K562 (cell line): ENCODE measurements at regions not wholly inside any gene's neighbourhood (a gene's known extent, or its start where the extent isn't known, plus 50 kb on each side); places are given as distances from the start of the nearest gene placed in this dataset.

Source experiments
- ATAC-seq: fragments of 200-7000 bp; cut with Tn5 transposase; 3 replicates; pipeline ENCODE4 v1.9.1; 2020; ENCODE audit warnings: moderate library complexity
- BruUV-seq: library from RNA; stranded (reverse); fragments of 400-500 nt; replicated peaks from 2 replicates; lab custom pipeline; 2021; lab: Mats Ljungman, UMichigan
- CTCF ChIA-PET: fragments of 300-600 bp; formaldehyde crosslinking; extraction: SDS; loops from one replicate; lab custom pipeline; 2021; ENCODE audit warnings: low intra/inter-chr PET ratio; lab: Yijun Ruan, JAX
- POLR2A ChIA-PET: fragments of 300-600, 350-650 bp; sonication (Branson Sonifier 250); formaldehyde crosslinking; extraction: SDS; loops from one replicate; lab custom pipeline; 2021; ENCODE audit warnings: antibody characterized with exemption, inconsistent platforms; lab: Yijun Ruan, JAX
- DNase-seq, 4 experiments: peaks; one replicate each; pipeline versions ENCODE4 v3.0.0 to v3.0.0-alpha.2; 2011 to 2018; ENCODE audit warnings: low spot score in 3 of 4, mixed read lengths in 3 of 4; ENCODE audit errors: extremely low read depth in 1 of 4
- FAIRE-seq: peaks from 2 replicates; lab custom pipeline; 2011; peaks lifted over from hg19 to GRCh38; lab: Jason Lieb, UNC
- H2AFZ ChIP-seq: 2 replicates; pipeline ENCODE4 v1.6.0; 2011; ENCODE audit warnings: low read depth, low read length, control low read depth, inconsistent platforms
- H3K27ac ChIP-seq: fragments of 200-600 bp; 3 replicates; pipeline ENCODE4 v1.8.0; 2011; ENCODE audit warnings: low read depth, mild to moderate bottlenecking, control low read depth, inconsistent platforms, low read length, moderate library complexity, mixed read lengths; ENCODE audit errors: extremely low read depth
- H3K27me3 ChIP-seq, 2 experiments: fragments of 300-600 bp in 1 of 2; 2 replicates in 1 of 2; 3 replicates in 1 of 2; pipeline versions ENCODE4 v1.6.0 to v1.8.0; 2011; ENCODE audit warnings: inconsistent platforms in 2 of 2, low read length in 2 of 2, mild to moderate bottlenecking in 1 of 2, mixed read lengths in 1 of 2, moderate library complexity in 1 of 2; ENCODE audit not compliant: control insufficient read depth in 2 of 2, insufficient read depth in 2 of 2
- H3K36me3 ChIP-seq: fragments of 300-600 bp; 3 replicates; pipeline ENCODE4 v1.8.0; 2011; ENCODE audit warnings: mild to moderate bottlenecking, low read length, inconsistent platforms; ENCODE audit not compliant: control insufficient read depth, insufficient read depth
- H3K4me1 ChIP-seq, 2 experiments: fragments of 200-600 bp in 1 of 2; replicated peaks in 1 of 2; 2 replicates in 1 of 2; 3 replicates in 1 of 2; pipeline versions ENCODE4 v1.5.1 to v1.8.0; 2011; ENCODE audit warnings: inconsistent platforms in 2 of 2, low read length in 2 of 2, mild to moderate bottlenecking in 1 of 2, mixed read lengths in 1 of 2, moderate library complexity in 1 of 2; ENCODE audit not compliant: control insufficient read depth in 2 of 2, insufficient read depth in 2 of 2
- H3K4me2 ChIP-seq: 2 replicates; pipeline ENCODE4 v1.6.1; 2011; ENCODE audit warnings: low read length, control low read depth, inconsistent platforms, mixed read lengths; ENCODE audit not compliant: insufficient read depth
- H3K4me3 ChIP-seq: fragments of 200-600 bp; sonication (generic), shearing (Covaris generic); 2 replicates; pipeline ENCODE4 v1.5.1; 2016; ENCODE audit warnings: control low read depth, inconsistent platforms
- H3K79me2 ChIP-seq: fragments of 200-600 bp; 3 replicates; pipeline ENCODE4 v1.8.0; 2011; ENCODE audit warnings: low read length, inconsistent platforms; ENCODE audit not compliant: control insufficient read depth, insufficient read depth
- H3K9ac ChIP-seq, 2 experiments: 2 replicates each; pipeline versions ENCODE4 v1.6.0 to v1.6.1; 2011; ENCODE audit warnings: low read depth in 2 of 2, low read length in 2 of 2, control low read depth in 1 of 2, inconsistent platforms in 1 of 2, mild to moderate bottlenecking in 1 of 2, mixed read lengths in 1 of 2; ENCODE audit not compliant: insufficient read depth in 1 of 2
- H3K9me1 ChIP-seq: one replicate; pipeline ENCODE4 v1.6.0; 2011; ENCODE audit warnings: inconsistent platforms, mild to moderate bottlenecking, low read length, moderate library complexity; ENCODE audit not compliant: control insufficient read depth, insufficient read depth
- H3K9me3 ChIP-seq: replicated peaks from 2 replicates; pipeline ENCODE4 v1.5.1; 2011; ENCODE audit warnings: low read depth, low read length, inconsistent platforms; ENCODE audit not compliant: control insufficient read depth, insufficient read depth
- H4K20me1 ChIP-seq: replicated peaks from 2 replicates; pipeline ENCODE4 v1.6.1; 2011; ENCODE audit warnings: low read length, inconsistent platforms, mixed read lengths; ENCODE audit not compliant: control insufficient read depth, insufficient read depth
- ARNT ChIP-seq, 2 experiments: fragments of 450-650 bp; IDR thresholded peaks; 2 replicates each; pipeline ENCODE4 v1.6.1; 2016; ENCODE audit warnings: mild to moderate bottlenecking in 1 of 2
- BCOR ChIP-seq: fragments of 450-650 bp; IDR thresholded peaks from 2 replicates; pipeline ENCODE4 v1.6.1; 2016
- CCNT2 ChIP-seq: IDR thresholded peaks from 2 replicates; pipeline ENCODE4 v1.6.1; 2011; ENCODE audit warnings: borderline replicate concordance, low read depth, mild to moderate bottlenecking, moderate library complexity, mixed read lengths, low read length; ENCODE audit not compliant: insufficient read length; ENCODE audit errors: extremely low read depth
- DPF2 ChIP-seq: fragments of 450-650 bp; IDR thresholded peaks from 2 replicates; pipeline ENCODE4 v1.6.1; 2016
- FOXM1 ChIP-seq, 2 experiments: fragments of 450-650 bp in 1 of 2; sonication (generic) in 1 of 2; formaldehyde crosslinking in 1 of 2; IDR thresholded peaks; 2 replicates each; pipeline versions ENCODE4 v1.6.1 to v1.9.0; 2017 to 2022; ENCODE audit warnings: low read depth in 2 of 2, mild to moderate bottlenecking in 2 of 2, missing genetic modification reagents in 1 of 2, moderate library complexity in 1 of 2
- KHSRP ChIP-seq: fragments of 450-650 bp; IDR thresholded peaks from 2 replicates; pipeline ENCODE4 v1.6.1; 2017
- KLF16 ChIP-seq: IDR thresholded peaks from 2 replicates; pipeline ENCODE4 v1.6.1; 2016; ENCODE audit warnings: antibody characterized with exemption
- POLR3A ChIP-seq: IDR thresholded peaks from 2 replicates; pipeline ENCODE4 v1.6.1; 2011; ENCODE audit warnings: borderline replicate concordance, mild to moderate bottlenecking, moderate library complexity; ENCODE audit not compliant: insufficient read length, insufficient read depth; ENCODE audit errors: extremely low read depth
- RBM17 ChIP-seq: fragments of 200-400 bp; formaldehyde crosslinking; IDR thresholded peaks from 2 replicates; pipeline ENCODE4 v1.6.1; 2017; ENCODE audit warnings: low read depth, mild to moderate bottlenecking, low read length, borderline replicate concordance
- SIX5 ChIP-seq, 2 experiments: IDR thresholded peaks; 2 replicates each; pipeline ENCODE4 v1.6.1; 2011; ENCODE audit warnings: low read length in 2 of 2, borderline replicate concordance in 1 of 2, low read depth in 1 of 2, mild to moderate bottlenecking in 1 of 2, moderate library complexity in 1 of 2; ENCODE audit not compliant: insufficient read depth in 1 of 2
- TCFL5 ChIP-seq: fragments of 250-450 bp; sonication (Bioruptor Pico); conservative IDR thresholded peaks from 2 replicates; pipeline ENCODE4 v1.6.1; 2021; ENCODE audit warnings: mild to moderate bottlenecking, moderate library complexity, matching md5 sums
- XRCC3 ChIP-seq: fragments of 450-650 bp; IDR thresholded peaks from 2 replicates; pipeline ENCODE4 v1.6.1; 2017; ENCODE audit warnings: mild to moderate bottlenecking, moderate library complexity
- ZC3H4 ChIP-seq: sonication (generic); formaldehyde crosslinking; IDR thresholded peaks from 2 replicates; pipeline ENCODE4 v1.9.0; 2021; ENCODE audit warnings: missing genetic modification reagents, borderline replicate concordance
- ZNF3 ChIP-seq: fragments of 250-450 bp; sonication (Bioruptor Pico); IDR thresholded peaks from 2 replicates; pipeline ENCODE4 v1.5.0; 2021; ENCODE audit warnings: mild to moderate bottlenecking, moderate library complexity
- WGBS: fragments of 100-300 bp; shearing (Covaris generic); methylation state at CpG from one replicate; pipeline ENCODE4 v1.1.6; 2016; ENCODE audit warnings: low coverage, mixed read lengths; ENCODE audit not compliant: insufficient coverage; ENCODE audit errors: missing lambda C conversion rate; 5-methylcytosine and 5-hydroxymethylcytosine counted together
- in situ Hi-C: fragments of 300-500 bp; cut with MboI; formaldehyde crosslinking; loops from 4 replicates; pipeline ENCODE4 v1.15.0; 2018; ENCODE audit warnings: inconsistent platforms, mixed read lengths
- intact Hi-C: fragments of 100-400 bp; cut with micrococcal nuclease; formaldehyde crosslinking; loops from 2 replicates; pipeline ENCODE4 v1.14.2; 2022
- TF ChIP-seq, protein P1 (sequence below), 2 experiments: IDR thresholded peaks in 1 of 2; conservative IDR thresholded peaks in 1 of 2; 2 replicates each; pipeline ENCODE4 v1.6.1; 2016; ENCODE audit warnings: low read depth in 2 of 2, mild to moderate bottlenecking in 1 of 2, missing compliant biosample characterization in 1 of 2, missing genetic modification characterization in 1 of 2, moderate library complexity in 1 of 2
- TF ChIP-seq, protein P2 (sequence below): sonication (generic); formaldehyde crosslinking; IDR thresholded peaks from 2 replicates; pipeline ENCODE4 v1.5.0; 2020; ENCODE audit warnings: missing genetic modification reagents
- TF ChIP-seq, protein P3 (sequence below): sonication (generic); formaldehyde crosslinking; IDR thresholded peaks from 2 replicates; pipeline ENCODE4 v1.9.0; 2022; ENCODE audit warnings: mild to moderate bottlenecking, missing genetic modification reagents

DNA sequence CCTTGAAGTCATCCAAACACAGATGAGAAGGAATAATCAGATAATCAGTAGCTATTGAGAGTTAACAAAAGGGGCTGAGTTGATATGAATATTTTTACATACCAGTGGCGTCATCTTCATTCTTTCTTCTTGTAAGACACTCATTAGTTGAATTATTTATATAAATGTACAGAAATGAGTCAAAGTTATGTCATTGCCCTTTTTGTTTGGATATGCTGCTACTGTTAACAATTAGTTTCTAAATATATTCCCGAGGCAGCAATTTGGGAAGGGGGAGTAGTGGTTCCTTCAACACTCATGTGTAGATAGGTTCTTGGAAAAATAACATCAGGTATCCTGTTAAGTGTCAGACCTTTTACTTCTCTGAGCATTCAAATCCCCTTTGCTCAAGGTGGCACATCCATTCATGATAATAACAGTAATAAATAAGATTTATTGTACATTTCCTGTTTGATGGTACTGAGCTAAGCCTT, 436.6 kb downstream of the SPRY1 start (continued):
- no peak for TF ChIP-seq ZC3H4 (CRISPR knock-in tag)

DNA sequence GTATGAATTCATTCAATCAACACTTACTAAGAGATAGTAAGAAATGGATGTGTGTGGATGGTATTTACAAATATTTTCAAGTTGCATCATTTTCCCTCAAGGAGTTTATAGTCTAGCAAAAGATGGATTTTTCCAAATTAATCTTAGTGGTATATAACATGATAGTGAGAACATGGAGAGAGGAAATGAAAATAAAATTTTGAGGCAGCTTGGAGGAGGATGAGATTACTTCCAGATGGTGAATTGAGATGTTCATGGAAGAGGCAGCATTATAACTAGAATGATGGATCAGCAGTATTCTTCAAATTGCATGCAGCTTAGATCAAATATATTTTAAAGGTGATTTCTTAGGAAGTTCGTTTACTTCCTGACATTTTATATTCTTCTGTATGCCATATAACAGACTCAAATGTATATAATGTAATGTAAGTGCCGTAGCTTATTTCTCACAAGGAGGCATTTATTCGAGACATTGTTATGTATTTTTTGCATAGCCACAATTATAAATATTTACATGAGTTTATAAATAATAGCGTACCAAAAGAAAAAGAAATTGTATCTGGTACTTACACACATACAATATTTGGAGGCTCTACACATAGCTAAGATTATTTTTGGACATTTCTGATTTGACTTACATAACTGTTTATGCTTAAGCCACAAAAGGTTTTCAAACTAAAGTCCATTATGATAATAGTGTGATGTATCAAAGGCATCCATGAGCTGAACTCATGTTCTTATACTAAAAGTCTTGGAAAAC, 439.4 kb downstream of the SPRY1 start:
- H3K36me3 ChIP-seq = no peaks in the 10 kb centered on the region
- WGBS = 1% methylated on average over 4 of the region's 4 CpGs
- no peaks in the 10 kb centered on the region for H3K79me2 ChIP-seq
- CTCF ChIA-PET = no interaction called here
- BruUV-seq = no TSS peak
- no peaks in the 10 kb centered on the region for H3K4me1 ChIP-seq
- intact Hi-C loops = no loop called here
- in situ Hi-C loops = no loop called here
- H3K9me3 ChIP-seq = no peaks in the 10 kb centered on the region
- H3K27me3 ChIP-seq = no peaks in the 10 kb centered on the region
- POLR2A ChIA-PET = no interaction called here
- DNase-seq = no peak
- no peak overlapping the region for H3K4me2 ChIP-seq
- H3K9ac ChIP-seq = no peak overlapping the region
- no peaks in the 10 kb centered on the region for H3K9me1 ChIP-seq
- no peaks in the 10 kb centered on the region for H4K20me1 ChIP-seq
- H3K4me3 ChIP-seq = no peak overlapping the region
- no peak for FAIRE-seq
- no peak for ATAC-seq
- H2AFZ ChIP-seq = no peak overlapping the region
- no peak overlapping the region for H3K27ac ChIP-seq
- TF ChIP-seq CCNT2 (no peak), XRCC3 (no peak), KLF16 (no peak), ARNT (IDR thresholded peaks at IDR 0.05) (no peak), FOXM1 (IDR thresholded peaks at IDR 0.05; ENCODE audit: low read depth) (no peak), FOXM1 (CRISPR knock-in tag; IDR thresholded peaks at IDR 0.05; ENCODE audit: low read depth) (no peak), BCOR (no peak), POLR3A (no peak), RBM17 (no peak), SIX5 (IDR thresholded peaks at IDR 0.05; ENCODE audit: borderline replicate concordance in 1 of 2, insufficient read depth in 1 of 2, low read depth in 1 of 2, low read length in 2 of 2) (no peak), DPF2 (no peak), ZNF3 (CRISPR knock-in tag) (no peak), KHSRP (no peak), TCFL5 (no peak)
- TF ChIP-seq, protein P1, sequence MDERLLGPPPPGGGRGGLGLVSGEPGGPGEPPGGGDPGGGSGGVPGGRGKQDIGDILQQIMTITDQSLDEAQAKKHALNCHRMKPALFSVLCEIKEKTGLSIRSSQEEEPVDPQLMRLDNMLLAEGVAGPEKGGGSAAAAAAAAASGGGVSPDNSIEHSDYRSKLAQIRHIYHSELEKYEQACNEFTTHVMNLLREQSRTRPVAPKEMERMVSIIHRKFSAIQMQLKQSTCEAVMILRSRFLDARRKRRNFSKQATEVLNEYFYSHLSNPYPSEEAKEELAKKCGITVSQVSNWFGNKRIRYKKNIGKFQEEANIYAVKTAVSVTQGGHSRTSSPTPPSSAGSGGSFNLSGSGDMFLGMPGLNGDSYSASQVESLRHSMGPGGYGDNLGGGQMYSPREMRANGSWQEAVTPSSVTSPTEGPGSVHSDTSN (CRISPR knock-in tag; IDR thresholded peaks at IDR 0.05; ENCODE audit: low read depth) = no peak
- TF ChIP-seq, protein P1 (tag; conservative IDR thresholded peaks at IDR 0.05; ENCODE audit: low read depth) = no peak
- TF ChIP-seq, protein P2, sequence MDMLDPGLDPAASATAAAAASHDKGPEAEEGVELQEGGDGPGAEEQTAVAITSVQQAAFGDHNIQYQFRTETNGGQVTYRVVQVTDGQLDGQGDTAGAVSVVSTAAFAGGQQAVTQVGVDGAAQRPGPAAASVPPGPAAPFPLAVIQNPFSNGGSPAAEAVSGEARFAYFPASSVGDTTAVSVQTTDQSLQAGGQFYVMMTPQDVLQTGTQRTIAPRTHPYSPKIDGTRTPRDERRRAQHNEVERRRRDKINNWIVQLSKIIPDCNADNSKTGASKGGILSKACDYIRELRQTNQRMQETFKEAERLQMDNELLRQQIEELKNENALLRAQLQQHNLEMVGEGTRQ = no peak
- TF ChIP-seq, protein P3, sequence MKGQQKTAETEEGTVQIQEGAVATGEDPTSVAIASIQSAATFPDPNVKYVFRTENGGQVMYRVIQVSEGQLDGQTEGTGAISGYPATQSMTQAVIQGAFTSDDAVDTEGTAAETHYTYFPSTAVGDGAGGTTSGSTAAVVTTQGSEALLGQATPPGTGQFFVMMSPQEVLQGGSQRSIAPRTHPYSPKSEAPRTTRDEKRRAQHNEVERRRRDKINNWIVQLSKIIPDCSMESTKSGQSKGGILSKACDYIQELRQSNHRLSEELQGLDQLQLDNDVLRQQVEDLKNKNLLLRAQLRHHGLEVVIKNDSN (CRISPR knock-in tag) = no peak
